SK-N-SH treated with all-trans-retinoic acid at 6 μM for 48 hours (cell line): ENCODE measurements at regions not wholly inside any gene's neighbourhood (a gene's known extent, or its start where the extent isn't known, plus 50 kb on each side); places are given as distances from the start of the nearest gene placed in this dataset.

ENCODE experiments used
- ATAC-seq: fragments of 200-7000 bp; cut with Tn5 transposase; 3 replicates; pipeline ENCODE4 v1.9.1; 2020; ENCODE audit warnings: mild to moderate bottlenecking, moderate library complexity
- ARNTL ChIP-seq: fragments of 450-650 bp; formaldehyde crosslinking; IDR thresholded peaks from 2 replicates; pipeline ENCODE4 v1.5.0; 2020; ENCODE audit warnings: low read depth, mild to moderate bottlenecking, moderate library complexity, borderline replicate concordance
- BACH2 ChIP-seq: fragments of 250-450 bp; sonication (Bioruptor Pico); IDR thresholded peaks from 2 replicates; pipeline ENCODE4 v1.9.0; 2021; ENCODE audit warnings: mild to moderate bottlenecking, borderline replicate concordance
- ESRRG ChIP-seq: fragments of 250-450 bp; sonication (Bioruptor Pico); IDR thresholded peaks from 2 replicates; pipeline ENCODE4 v1.6.1; 2021; ENCODE audit warnings: mild to moderate bottlenecking
- GLIS3 ChIP-seq: fragments of 250-450 bp; sonication (Bioruptor Pico); IDR thresholded peaks from 2 replicates; pipeline ENCODE4 v1.5.0; 2020; ENCODE audit warnings: mild to moderate bottlenecking, moderate library complexity
- ISL1 ChIP-seq: fragments of 250-450 bp; sonication (Bioruptor Pico); IDR thresholded peaks from 2 replicates; pipeline ENCODE4 v2.1.2; 2022; ENCODE audit warnings: mild to moderate bottlenecking, moderate library complexity
- OSR1 ChIP-seq: fragments of 250-450 bp; sonication (Bioruptor Pico); IDR thresholded peaks from 2 replicates; pipeline ENCODE4 v1.8.0; 2022; ENCODE audit warnings: moderate library complexity, mild to moderate bottlenecking, inconsistent platforms
- POU6F1 ChIP-seq: fragments of 250-450 bp; sonication (Bioruptor Pico); IDR thresholded peaks from 2 replicates; pipeline ENCODE4 v1.8.0; 2021; ENCODE audit warnings: low read depth, mild to moderate bottlenecking, moderate library complexity, borderline replicate concordance
- PPARA ChIP-seq: fragments of 250-450 bp; sonication (Bioruptor Pico); IDR thresholded peaks from 2 replicates; pipeline ENCODE4 v1.5.0; 2020; ENCODE audit warnings: mild to moderate bottlenecking, borderline replicate concordance
- RARB ChIP-seq: fragments of 250-450 bp; sonication (Bioruptor Pico); IDR thresholded peaks from 2 replicates; pipeline ENCODE4 v1.8.0; 2021; ENCODE audit warnings: mild to moderate bottlenecking, moderate library complexity
- SNAI2 ChIP-seq: fragments of 250-450 bp; sonication (Bioruptor Pico); IDR thresholded peaks from 2 replicates; pipeline ENCODE4 v1.5.0; 2020; ENCODE audit warnings: mild to moderate bottlenecking, moderate library complexity
- TCF4 ChIP-seq: fragments of 250-450 bp; sonication (Bioruptor Pico); IDR thresholded peaks from 2 replicates; pipeline ENCODE4 v1.8.0; 2021; ENCODE audit warnings: mild to moderate bottlenecking, moderate library complexity, borderline replicate concordance
- TOX ChIP-seq: fragments of 250-450 bp; sonication (Bioruptor Pico); IDR thresholded peaks from 2 replicates; pipeline ENCODE4 v1.8.0; 2021; ENCODE audit warnings: mild to moderate bottlenecking, moderate library complexity, borderline replicate concordance
- ZC3H10 ChIP-seq: fragments of 250-450 bp; sonication (Bioruptor Pico); IDR thresholded peaks from 2 replicates; pipeline ENCODE4 v1.5.1; 2021; ENCODE audit warnings: mild to moderate bottlenecking, moderate library complexity
- ZFP30 ChIP-seq: fragments of 450-650 bp; formaldehyde crosslinking; IDR thresholded peaks from 2 replicates; pipeline ENCODE4 v1.5.0; 2022; ENCODE audit warnings: mild to moderate bottlenecking, moderate library complexity
- ZNF565 ChIP-seq: fragments of 450-650 bp; formaldehyde crosslinking; conservative IDR thresholded peaks from 2 replicates; pipeline ENCODE4 v1.5.0; 2020; ENCODE audit warnings: low read depth, mild to moderate bottlenecking, moderate library complexity
- ZNF70 ChIP-seq: fragments of 450-650 bp; formaldehyde crosslinking; IDR thresholded peaks from 2 replicates; pipeline ENCODE4 v1.5.0; 2020; ENCODE audit warnings: mild to moderate bottlenecking, moderate library complexity
- ZNF8 ChIP-seq: fragments of 450-650 bp; formaldehyde crosslinking; IDR thresholded peaks from 2 replicates; pipeline ENCODE4 v1.5.0; 2020; ENCODE audit warnings: mild to moderate bottlenecking, moderate library complexity
- TF ChIP-seq, protein P1 (sequence below): fragments of 250-450 bp; sonication (Bioruptor Pico); IDR thresholded peaks from 2 replicates; pipeline ENCODE4 v1.8.0; 2020; ENCODE audit warnings: mild to moderate bottlenecking, moderate library complexity, borderline replicate concordance
- TF ChIP-seq, protein P2 (sequence below): fragments of 250-450 bp; sonication (Bioruptor Pico); IDR thresholded peaks from 2 replicates; pipeline ENCODE4 v1.5.1; 2020; ENCODE audit warnings: low read depth, mild to moderate bottlenecking, moderate library complexity
- TF ChIP-seq, protein P3 (sequence below): fragments of 250-450 bp; sonication (Bioruptor Pico); IDR thresholded peaks from 2 replicates; pipeline ENCODE4 v1.5.0; 2020; ENCODE audit warnings: mild to moderate bottlenecking, moderate library complexity

DNA sequence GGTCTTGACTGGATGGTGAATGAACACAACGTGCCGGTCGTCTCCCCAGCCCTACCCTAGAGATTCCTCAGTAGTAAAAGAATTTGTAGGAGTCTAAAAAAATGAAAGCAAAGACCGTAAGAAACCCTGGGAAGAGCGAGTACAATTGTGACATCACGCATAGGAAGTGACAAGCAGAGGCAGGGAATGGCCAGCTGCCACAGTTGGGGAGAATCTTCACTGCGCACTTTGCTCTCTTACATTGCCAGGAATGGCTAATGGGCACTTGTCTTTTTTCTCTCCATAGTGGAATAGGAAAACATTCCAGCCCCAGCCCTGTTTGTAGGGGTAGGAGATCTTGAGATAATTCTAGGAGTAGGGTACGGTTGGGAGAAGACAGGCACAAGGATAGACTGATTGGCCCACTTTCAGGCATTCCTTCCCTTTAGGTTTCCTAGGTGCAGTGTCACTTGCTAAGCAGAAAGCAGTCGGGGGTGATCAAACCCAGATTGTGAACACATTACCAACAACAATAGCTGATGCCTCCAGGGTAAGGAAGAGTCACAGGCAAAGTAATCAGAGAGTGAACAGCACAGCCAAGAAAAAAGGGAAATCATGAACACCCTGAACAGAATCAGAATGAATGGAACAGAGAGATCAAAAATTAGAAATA, 302.7 kb downstream of the MAN2A1 start (continued):
- TF ChIP-seq PPARA (CRISPR knock-in tag), result no peak
- TF ChIP-seq TOX (CRISPR knock-in tag), result no peak
- TF ChIP-seq, protein P1, sequence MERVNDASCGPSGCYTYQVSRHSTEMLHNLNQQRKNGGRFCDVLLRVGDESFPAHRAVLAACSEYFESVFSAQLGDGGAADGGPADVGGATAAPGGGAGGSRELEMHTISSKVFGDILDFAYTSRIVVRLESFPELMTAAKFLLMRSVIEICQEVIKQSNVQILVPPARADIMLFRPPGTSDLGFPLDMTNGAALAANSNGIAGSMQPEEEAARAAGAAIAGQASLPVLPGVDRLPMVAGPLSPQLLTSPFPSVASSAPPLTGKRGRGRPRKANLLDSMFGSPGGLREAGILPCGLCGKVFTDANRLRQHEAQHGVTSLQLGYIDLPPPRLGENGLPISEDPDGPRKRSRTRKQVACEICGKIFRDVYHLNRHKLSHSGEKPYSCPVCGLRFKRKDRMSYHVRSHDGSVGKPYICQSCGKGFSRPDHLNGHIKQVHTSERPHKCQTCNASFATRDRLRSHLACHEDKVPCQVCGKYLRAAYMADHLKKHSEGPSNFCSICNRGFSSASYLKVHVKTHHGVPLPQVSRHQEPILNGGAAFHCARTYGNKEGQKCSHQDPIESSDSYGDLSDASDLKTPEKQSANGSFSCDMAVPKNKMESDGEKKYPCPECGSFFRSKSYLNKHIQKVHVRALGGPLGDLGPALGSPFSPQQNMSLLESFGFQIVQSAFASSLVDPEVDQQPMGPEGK (CRISPR knock-in tag), result no peak
- TF ChIP-seq, all 23 proteins: peak for 0

GRCh38 chr5:109994135-109994534, 304.4 kb downstream of the MAN2A1 start:
- ATAC-seq, result no peak
- TF ChIP-seq TCF4 (CRISPR knock-in tag), result no peak
- no peak for TF ChIP-seq OSR1 (CRISPR knock-in tag)
- no peak for TF ChIP-seq ARNTL (CRISPR knock-in tag)
- TF ChIP-seq, protein P2, sequence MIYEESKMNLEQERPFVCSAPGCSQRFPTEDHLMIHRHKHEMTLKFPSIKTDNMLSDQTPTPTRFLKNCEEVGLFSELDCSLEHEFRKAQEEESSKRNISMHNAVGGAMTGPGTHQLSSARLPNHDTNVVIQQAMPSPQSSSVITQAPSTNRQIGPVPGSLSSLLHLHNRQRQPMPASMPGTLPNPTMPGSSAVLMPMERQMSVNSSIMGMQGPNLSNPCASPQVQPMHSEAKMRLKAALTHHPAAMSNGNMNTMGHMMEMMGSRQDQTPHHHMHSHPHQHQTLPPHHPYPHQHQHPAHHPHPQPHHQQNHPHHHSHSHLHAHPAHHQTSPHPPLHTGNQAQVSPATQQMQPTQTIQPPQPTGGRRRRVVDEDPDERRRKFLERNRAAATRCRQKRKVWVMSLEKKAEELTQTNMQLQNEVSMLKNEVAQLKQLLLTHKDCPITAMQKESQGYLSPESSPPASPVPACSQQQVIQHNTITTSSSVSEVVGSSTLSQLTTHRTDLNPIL (CRISPR knock-in tag), result no peak
- TF ChIP-seq, protein P3, sequence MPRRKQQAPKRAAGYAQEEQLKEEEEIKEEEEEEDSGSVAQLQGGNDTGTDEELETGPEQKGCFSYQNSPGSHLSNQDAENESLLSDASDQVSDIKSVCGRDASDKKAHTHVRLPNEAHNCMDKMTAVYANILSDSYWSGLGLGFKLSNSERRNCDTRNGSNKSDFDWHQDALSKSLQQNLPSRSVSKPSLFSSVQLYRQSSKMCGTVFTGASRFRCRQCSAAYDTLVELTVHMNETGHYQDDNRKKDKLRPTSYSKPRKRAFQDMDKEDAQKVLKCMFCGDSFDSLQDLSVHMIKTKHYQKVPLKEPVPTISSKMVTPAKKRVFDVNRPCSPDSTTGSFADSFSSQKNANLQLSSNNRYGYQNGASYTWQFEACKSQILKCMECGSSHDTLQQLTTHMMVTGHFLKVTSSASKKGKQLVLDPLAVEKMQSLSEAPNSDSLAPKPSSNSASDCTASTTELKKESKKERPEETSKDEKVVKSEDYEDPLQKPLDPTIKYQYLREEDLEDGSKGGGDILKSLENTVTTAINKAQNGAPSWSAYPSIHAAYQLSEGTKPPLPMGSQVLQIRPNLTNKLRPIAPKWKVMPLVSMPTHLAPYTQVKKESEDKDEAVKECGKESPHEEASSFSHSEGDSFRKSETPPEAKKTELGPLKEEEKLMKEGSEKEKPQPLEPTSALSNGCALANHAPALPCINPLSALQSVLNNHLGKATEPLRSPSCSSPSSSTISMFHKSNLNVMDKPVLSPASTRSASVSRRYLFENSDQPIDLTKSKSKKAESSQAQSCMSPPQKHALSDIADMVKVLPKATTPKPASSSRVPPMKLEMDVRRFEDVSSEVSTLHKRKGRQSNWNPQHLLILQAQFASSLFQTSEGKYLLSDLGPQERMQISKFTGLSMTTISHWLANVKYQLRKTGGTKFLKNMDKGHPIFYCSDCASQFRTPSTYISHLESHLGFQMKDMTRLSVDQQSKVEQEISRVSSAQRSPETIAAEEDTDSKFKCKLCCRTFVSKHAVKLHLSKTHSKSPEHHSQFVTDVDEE (CRISPR knock-in tag), result no peak
- no peak for TF ChIP-seq SNAI2 (CRISPR knock-in tag)
- TF ChIP-seq ISL1 (CRISPR knock-in tag), result no peak
- TF ChIP-seq ESRRG (CRISPR knock-in tag), result no peak
- no peak for TF ChIP-seq RARB (CRISPR knock-in tag)
- TF ChIP-seq ZNF70 (CRISPR knock-in tag), result no peak
- TF ChIP-seq ZNF565 (CRISPR knock-in tag), result no peak
- no peak for TF ChIP-seq ZC3H10
- no peak for TF ChIP-seq ZFP30 (CRISPR knock-in tag)
- no peak for TF ChIP-seq POU6F1 (CRISPR knock-in tag)
- no peak for TF ChIP-seq BACH2 (CRISPR knock-in tag)
- TF ChIP-seq TOX (CRISPR knock-in tag), result no peak
- TF ChIP-seq ZNF8 (CRISPR knock-in tag), result no peak

- TF ChIP-seq TOX (CRISPR knock-in tag), result no peak
- TF ChIP-seq ESRRG (CRISPR knock-in tag), result no peak
- no peak for TF ChIP-seq ZC3H10
- TF ChIP-seq, protein P2 (CRISPR knock-in tag), result no peak
- TF ChIP-seq POU6F1 (CRISPR knock-in tag), result no peak
- TF ChIP-seq OSR1 (CRISPR knock-in tag), result no peak
- no peak for TF ChIP-seq ZNF70 (CRISPR knock-in tag)
- no peak for TF ChIP-seq GLIS3 (CRISPR knock-in tag)
- no peak for TF ChIP-seq ZNF8 (CRISPR knock-in tag)
- TF ChIP-seq PPARA (CRISPR knock-in tag), result no peak
- peak; percentile 36; the same call in 1 of the 3 replicates for ATAC-seq
Observed at GRCh38 chr5:109996246-109996645, 306.5 kb downstream of the MAN2A1 start.
